Keratinocyte (primary cell): ENCODE measurements at regions not wholly inside any gene's neighbourhood (a gene's known extent, or its start where the extent isn't known, plus 50 kb on each side); places are given as distances from the start of the nearest gene placed in this dataset.

Experiments
- DNase-seq: peaks from one replicate; pipeline ENCODE4 v3.0.0-alpha.2; 2011; ENCODE audit warnings: low read depth, missing footprints, low spot score
- FAIRE-seq: peaks from 2 replicates; lab custom pipeline; 2011; peaks lifted over from hg19 to GRCh38; lab: Jason Lieb, UNC
- H2AFZ ChIP-seq: 2 replicates; pipeline ENCODE4 v1.6.0; 2012; ENCODE audit warnings: low read length, control low read depth, inconsistent platforms; ENCODE audit not compliant: control insufficient read depth
- H3K27ac ChIP-seq: 2 replicates; pipeline ENCODE4 v1.5.1; 2011; ENCODE audit warnings: low read length; ENCODE audit not compliant: control insufficient read depth, insufficient read depth
- H3K27me3 ChIP-seq: 3 replicates; pipeline ENCODE4 v1.6.0; 2011; ENCODE audit warnings: low read length; ENCODE audit not compliant: control insufficient read depth, insufficient read depth; ENCODE audit errors: extremely low read depth
- H3K36me3 ChIP-seq, 2 experiments: 2 replicates in 1 of 2; 3 replicates in 1 of 2; pipeline ENCODE4 v1.5.1; 2011; ENCODE audit warnings: low read length in 2 of 2, mild to moderate bottlenecking in 1 of 2; ENCODE audit not compliant: control insufficient read depth in 2 of 2, insufficient read depth in 2 of 2; ENCODE audit errors: extremely low read depth in 1 of 2
- H3K4me1 ChIP-seq: 3 replicates; pipeline ENCODE4 v1.5.1; 2011; ENCODE audit warnings: low read length; ENCODE audit not compliant: control insufficient read depth, insufficient read depth; ENCODE audit errors: extremely low read depth
- H3K4me2 ChIP-seq: 3 replicates; pipeline ENCODE4 v1.6.0; 2011; ENCODE audit warnings: low read depth, low read length; ENCODE audit not compliant: control insufficient read depth, insufficient read depth; ENCODE audit errors: extremely low read depth
- H3K4me3 ChIP-seq, 3 experiments: fragments of 200-600 bp in 1 of 3; sonication (generic) in 1 of 3; 2 replicates in 2 of 3; 3 replicates in 1 of 3; pipeline ENCODE4 v1.5.1; 2011 to 2016; ENCODE audit warnings: low read length in 3 of 3, mild to moderate bottlenecking in 3 of 3, control low read depth in 2 of 3, inconsistent platforms in 1 of 3, low read depth in 1 of 3, mixed read lengths in 1 of 3, mixed run types in 1 of 3, moderate library complexity in 1 of 3; ENCODE audit not compliant: control insufficient read depth in 2 of 3, insufficient read depth in 2 of 3; ENCODE audit errors: extremely low read depth in 1 of 3
- H3K79me2 ChIP-seq: 2 replicates; pipeline ENCODE4 v1.6.0; 2012; ENCODE audit warnings: low read length; ENCODE audit not compliant: control insufficient read depth, insufficient read depth
- H3K9ac ChIP-seq: 3 replicates; pipeline ENCODE4 v1.6.0; 2011; ENCODE audit warnings: low read length; ENCODE audit not compliant: control insufficient read depth, insufficient read depth; ENCODE audit errors: extremely low read depth
- H3K9me1 ChIP-seq: 3 replicates; pipeline ENCODE4 v1.6.0; 2011; ENCODE audit warnings: low read length; ENCODE audit not compliant: control insufficient read depth, insufficient read depth; ENCODE audit errors: extremely low read depth
- H3K9me3 ChIP-seq: 2 replicates; pipeline ENCODE4 v1.5.1; 2012; ENCODE audit warnings: low read depth, low read length; ENCODE audit not compliant: control insufficient read depth
- H4K20me1 ChIP-seq: 3 replicates; pipeline ENCODE4 v1.6.0; 2011; ENCODE audit warnings: low read length; ENCODE audit not compliant: control insufficient read depth, insufficient read depth; ENCODE audit errors: extremely low read depth
- EZH2 ChIP-seq: IDR thresholded peaks from one replicate; pipeline ENCODE4 v1.6.1; 2012; ENCODE audit warnings: inconsistent platforms, mild to moderate bottlenecking, low read length, moderate library complexity
- dilution Hi-C: fragments of 300-500 bp; cut with MboI; formaldehyde crosslinking; loops from one replicate; pipeline ENCODE4 v1.7.0; 2020; ENCODE audit warnings: low sequenced_read_pairs; ENCODE audit not compliant: extremely low pct_ligation_motif_present
- TF ChIP-seq, protein P1 (sequence below), 3 experiments: IDR thresholded peaks in 1 of 3; conservative IDR thresholded peaks in 1 of 3; optimal IDR thresholded peaks in 1 of 3; 2 replicates in 2 of 3; 3 replicates in 1 of 3; pipeline versions ENCODE3 to v1.5.1; 2011; ENCODE audit warnings: low read length in 3 of 3, mild to moderate bottlenecking in 3 of 3, moderate library complexity in 2 of 3, control low read depth in 1 of 3, inconsistent platforms in 1 of 3; ENCODE audit not compliant: insufficient read depth in 2 of 3; ENCODE audit errors: extremely low read depth in 1 of 3

DNA sequence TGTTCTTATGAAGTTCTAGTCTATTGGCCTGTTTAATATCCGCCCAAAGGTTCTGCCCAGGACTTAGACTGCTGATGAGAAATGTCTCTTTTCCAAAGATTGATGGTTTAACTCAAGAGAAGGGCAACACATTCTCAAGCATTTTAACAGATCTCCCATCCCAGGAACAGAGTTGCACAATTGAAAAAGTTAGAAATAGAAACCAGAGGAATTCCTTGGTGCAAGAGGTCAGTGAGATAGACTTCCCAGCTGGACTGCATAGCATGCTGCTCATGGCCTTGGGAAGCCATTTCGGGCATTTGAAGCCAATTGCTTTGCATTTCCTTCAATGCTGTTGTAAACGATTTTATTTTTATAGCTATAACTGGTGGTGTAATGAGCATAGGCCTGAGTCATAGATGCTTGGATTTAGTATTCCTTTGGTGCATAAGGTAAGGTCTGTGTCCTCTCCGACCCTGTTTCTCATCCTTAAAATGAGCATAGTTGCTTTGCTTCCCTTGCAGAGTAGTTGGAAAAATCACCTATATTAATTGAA lies 292.2 kb upstream of the JAG1 start:
- Histone ChIP-seq H3K9me3 (no peaks in the 10 kb centered on the region), H3K27me3 (no peaks in the 10 kb centered on the region), H3K27ac (no peak overlapping the region), H3K79me2 (no peaks in the 10 kb centered on the region), H3K9ac (no peak overlapping the region), H3K4me2 (no peak overlapping the region), H4K20me1 (no peaks in the 10 kb centered on the region), H2AFZ (no peak overlapping the region), H3K4me3 (no peak overlapping the region), H3K36me3 (no peaks in the 10 kb centered on the region), H3K4me1 (peaks cover 5% of the 10 kb centered on the region), H3K9me1 (no peaks in the 10 kb centered on the region)
- TF ChIP-seq, protein P1, sequence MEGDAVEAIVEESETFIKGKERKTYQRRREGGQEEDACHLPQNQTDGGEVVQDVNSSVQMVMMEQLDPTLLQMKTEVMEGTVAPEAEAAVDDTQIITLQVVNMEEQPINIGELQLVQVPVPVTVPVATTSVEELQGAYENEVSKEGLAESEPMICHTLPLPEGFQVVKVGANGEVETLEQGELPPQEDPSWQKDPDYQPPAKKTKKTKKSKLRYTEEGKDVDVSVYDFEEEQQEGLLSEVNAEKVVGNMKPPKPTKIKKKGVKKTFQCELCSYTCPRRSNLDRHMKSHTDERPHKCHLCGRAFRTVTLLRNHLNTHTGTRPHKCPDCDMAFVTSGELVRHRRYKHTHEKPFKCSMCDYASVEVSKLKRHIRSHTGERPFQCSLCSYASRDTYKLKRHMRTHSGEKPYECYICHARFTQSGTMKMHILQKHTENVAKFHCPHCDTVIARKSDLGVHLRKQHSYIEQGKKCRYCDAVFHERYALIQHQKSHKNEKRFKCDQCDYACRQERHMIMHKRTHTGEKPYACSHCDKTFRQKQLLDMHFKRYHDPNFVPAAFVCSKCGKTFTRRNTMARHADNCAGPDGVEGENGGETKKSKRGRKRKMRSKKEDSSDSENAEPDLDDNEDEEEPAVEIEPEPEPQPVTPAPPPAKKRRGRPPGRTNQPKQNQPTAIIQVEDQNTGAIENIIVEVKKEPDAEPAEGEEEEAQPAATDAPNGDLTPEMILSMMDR (optimal IDR thresholded peaks at IDR 0.05 in 1 of 3, IDR thresholded peaks at IDR 0.05 in 1 of 3, conservative IDR thresholded peaks at IDR 0.05 in 1 of 3; ENCODE audit: extremely low read depth in 1 of 3, insufficient read depth in 2 of 3, low read length in 3 of 3), result no peak
- no peak for TF ChIP-seq EZH2
- DNase-seq (no peak), FAIRE-seq (no peak)
- dilution Hi-C loops, result no loop called here

DNA sequence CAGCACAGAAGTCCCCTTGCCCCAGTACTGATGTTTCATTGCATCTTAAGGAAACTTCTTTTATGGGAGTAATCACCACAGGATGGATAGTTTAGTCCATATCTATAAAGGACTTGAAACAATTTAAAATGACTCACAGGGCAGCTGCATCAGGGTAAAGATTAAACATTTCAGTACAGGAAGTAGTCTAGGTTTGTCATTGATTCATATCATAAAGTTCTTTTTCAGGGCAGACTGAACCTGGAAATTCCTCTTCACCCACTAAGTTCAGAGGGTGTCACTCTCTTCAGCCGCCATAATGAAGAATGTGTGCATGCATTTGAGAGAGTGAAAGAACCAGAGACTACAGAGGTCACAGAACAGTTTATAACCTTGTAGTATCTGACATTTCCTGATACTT lies 296.3 kb upstream of the JAG1 start:
- Histone ChIP-seq H3K4me1 (peaks cover 5% of the 10 kb centered on the region), H3K79me2 (no peaks in the 10 kb centered on the region), H3K27me3 (no peaks in the 10 kb centered on the region), H3K4me3 (no peak overlapping the region), H3K9ac (no peak overlapping the region), H3K4me2 (no peak overlapping the region), H3K36me3 (no peaks in the 10 kb centered on the region), H3K9me3 (no peaks in the 10 kb centered on the region), H3K9me1 (no peaks in the 10 kb centered on the region), H4K20me1 (no peaks in the 10 kb centered on the region), H2AFZ (peak overlapping the region; percentile 62), H3K27ac (no peak overlapping the region)
- dilution Hi-C loops, result no loop called here
- DNase-seq, result no peak
- TF ChIP-seq, protein P1 (optimal IDR thresholded peaks at IDR 0.05 in 1 of 3, IDR thresholded peaks at IDR 0.05 in 1 of 3, conservative IDR thresholded peaks at IDR 0.05 in 1 of 3; ENCODE audit: extremely low read depth in 1 of 3, insufficient read depth in 2 of 3, low read length in 3 of 3), result no peak
- no peak for TF ChIP-seq EZH2
- FAIRE-seq, result peak; percentile 62
